K562 (cell line): ENCODE measurements at regions not wholly inside any gene's neighbourhood (a gene's known extent, or its start where the extent isn't known, plus 50 kb on each side); places are given as distances from the start of the nearest gene placed in this dataset.

ENCODE experiments used
- ATAC-seq: fragments of 200-7000 bp; cut with Tn5 transposase; 3 replicates; pipeline ENCODE4 v1.9.1; 2020; ENCODE audit warnings: moderate library complexity
- BruUV-seq: library from RNA; stranded (reverse); fragments of 400-500 nt; replicated peaks from 2 replicates; lab custom pipeline; 2021; lab: Mats Ljungman, UMichigan
- CTCF ChIA-PET: fragments of 300-600 bp; formaldehyde crosslinking; extraction: SDS; loops from one replicate; lab custom pipeline; 2021; ENCODE audit warnings: low intra/inter-chr PET ratio; lab: Yijun Ruan, JAX
- POLR2A ChIA-PET: fragments of 300-600, 350-650 bp; sonication (Branson Sonifier 250); formaldehyde crosslinking; extraction: SDS; loops from one replicate; lab custom pipeline; 2021; ENCODE audit warnings: antibody characterized with exemption, inconsistent platforms; lab: Yijun Ruan, JAX
- DNase-seq, 4 experiments: peaks; one replicate each; pipeline versions ENCODE4 v3.0.0 to v3.0.0-alpha.2; 2011 to 2018; ENCODE audit warnings: low spot score in 3 of 4, mixed read lengths in 3 of 4; ENCODE audit errors: extremely low read depth in 1 of 4
- FAIRE-seq: peaks from 2 replicates; lab custom pipeline; 2011; peaks lifted over from hg19 to GRCh38; lab: Jason Lieb, UNC
- H2AFZ ChIP-seq: 2 replicates; pipeline ENCODE4 v1.6.0; 2011; ENCODE audit warnings: low read depth, low read length, control low read depth, inconsistent platforms
- H3K27ac ChIP-seq: fragments of 200-600 bp; 3 replicates; pipeline ENCODE4 v1.8.0; 2011; ENCODE audit warnings: low read depth, mild to moderate bottlenecking, control low read depth, inconsistent platforms, low read length, moderate library complexity, mixed read lengths; ENCODE audit errors: extremely low read depth
- H3K27me3 ChIP-seq, 2 experiments: fragments of 300-600 bp in 1 of 2; 2 replicates in 1 of 2; 3 replicates in 1 of 2; pipeline versions ENCODE4 v1.6.0 to v1.8.0; 2011; ENCODE audit warnings: inconsistent platforms in 2 of 2, low read length in 2 of 2, mild to moderate bottlenecking in 1 of 2, mixed read lengths in 1 of 2, moderate library complexity in 1 of 2; ENCODE audit not compliant: control insufficient read depth in 2 of 2, insufficient read depth in 2 of 2
- H3K36me3 ChIP-seq: fragments of 300-600 bp; 3 replicates; pipeline ENCODE4 v1.8.0; 2011; ENCODE audit warnings: mild to moderate bottlenecking, low read length, inconsistent platforms; ENCODE audit not compliant: control insufficient read depth, insufficient read depth
- H3K4me1 ChIP-seq, 2 experiments: fragments of 200-600 bp in 1 of 2; replicated peaks in 1 of 2; 2 replicates in 1 of 2; 3 replicates in 1 of 2; pipeline versions ENCODE4 v1.5.1 to v1.8.0; 2011; ENCODE audit warnings: inconsistent platforms in 2 of 2, low read length in 2 of 2, mild to moderate bottlenecking in 1 of 2, mixed read lengths in 1 of 2, moderate library complexity in 1 of 2; ENCODE audit not compliant: control insufficient read depth in 2 of 2, insufficient read depth in 2 of 2
- H3K4me2 ChIP-seq: 2 replicates; pipeline ENCODE4 v1.6.1; 2011; ENCODE audit warnings: low read length, control low read depth, inconsistent platforms, mixed read lengths; ENCODE audit not compliant: insufficient read depth
- H3K4me3 ChIP-seq: fragments of 200-600 bp; sonication (generic), shearing (Covaris generic); 2 replicates; pipeline ENCODE4 v1.5.1; 2016; ENCODE audit warnings: control low read depth, inconsistent platforms
- H3K79me2 ChIP-seq: fragments of 200-600 bp; 3 replicates; pipeline ENCODE4 v1.8.0; 2011; ENCODE audit warnings: low read length, inconsistent platforms; ENCODE audit not compliant: control insufficient read depth, insufficient read depth
- H3K9ac ChIP-seq, 2 experiments: 2 replicates each; pipeline versions ENCODE4 v1.6.0 to v1.6.1; 2011; ENCODE audit warnings: low read depth in 2 of 2, low read length in 2 of 2, control low read depth in 1 of 2, inconsistent platforms in 1 of 2, mild to moderate bottlenecking in 1 of 2, mixed read lengths in 1 of 2; ENCODE audit not compliant: insufficient read depth in 1 of 2
- H3K9me1 ChIP-seq: one replicate; pipeline ENCODE4 v1.6.0; 2011; ENCODE audit warnings: inconsistent platforms, mild to moderate bottlenecking, low read length, moderate library complexity; ENCODE audit not compliant: control insufficient read depth, insufficient read depth
- H3K9me3 ChIP-seq: replicated peaks from 2 replicates; pipeline ENCODE4 v1.5.1; 2011; ENCODE audit warnings: low read depth, low read length, inconsistent platforms; ENCODE audit not compliant: control insufficient read depth, insufficient read depth
- H4K20me1 ChIP-seq: replicated peaks from 2 replicates; pipeline ENCODE4 v1.6.1; 2011; ENCODE audit warnings: low read length, inconsistent platforms, mixed read lengths; ENCODE audit not compliant: control insufficient read depth, insufficient read depth
- BACH1 ChIP-seq: fragments of 200-800 bp; sonication (Bioruptor generic); IDR thresholded peaks from 2 replicates; pipeline ENCODE4 v1.6.1; 2016; ENCODE audit warnings: missing genetic modification characterization, missing compliant biosample characterization
- BRD4 ChIP-seq: fragments of 200-600 bp; sonication (generic); IDR thresholded peaks from 2 replicates; pipeline ENCODE4 v1.6.1; 2017; ENCODE audit warnings: inconsistent platforms
- C11orf30 ChIP-seq: fragments of 450-650 bp; IDR thresholded peaks from 2 replicates; pipeline ENCODE4 v1.6.1; 2016; ENCODE audit warnings: low read depth, mild to moderate bottlenecking
- DIDO1 ChIP-seq: fragments of 450-650 bp; IDR thresholded peaks from 2 replicates; pipeline ENCODE4 v1.6.1; 2016; ENCODE audit warnings: low read depth, missing biosample characterization, missing genetic modification characterization
- MAFG ChIP-seq: fragments of 450-650 bp; conservative IDR thresholded peaks from 2 replicates; pipeline ENCODE4 v1.6.1; 2016; ENCODE audit warnings: missing genetic modification characterization, missing compliant biosample characterization
- MAFK ChIP-seq: IDR thresholded peaks from 2 replicates; pipeline ENCODE4 v1.6.1; 2011; ENCODE audit warnings: low read length, improper control_type of control experiment
- TBP ChIP-seq: optimal IDR thresholded peaks from 2 replicates; pipeline ENCODE3; 2011; ENCODE audit warnings: low read depth, low read length, improper control_type of control experiment
- ZFP1 ChIP-seq: fragments of 450-650 bp; formaldehyde crosslinking; IDR thresholded peaks from 2 replicates; pipeline ENCODE4 v1.4.0; 2020; ENCODE audit warnings: mild to moderate bottlenecking, mixed read lengths
- ZNF316 ChIP-seq: fragments of 450-650 bp; IDR thresholded peaks from 2 replicates; pipeline ENCODE4 v1.6.1; 2016
- ZNF589 ChIP-seq: fragments of 200-800 bp; sonication (Bioruptor generic); IDR thresholded peaks from 2 replicates; pipeline ENCODE4 v1.6.1; 2016; ENCODE audit warnings: low read depth, missing genetic modification characterization, missing compliant biosample characterization
- ZZZ3 ChIP-seq: fragments of 450-650 bp; IDR thresholded peaks from 2 replicates; pipeline ENCODE4 v1.6.1; 2016; ENCODE audit warnings: antibody characterized with exemption, mild to moderate bottlenecking, moderate library complexity
- WGBS: fragments of 100-300 bp; shearing (Covaris generic); methylation state at CpG from one replicate; pipeline ENCODE4 v1.1.6; 2016; ENCODE audit warnings: low coverage, mixed read lengths; ENCODE audit not compliant: insufficient coverage; ENCODE audit errors: missing lambda C conversion rate; 5-methylcytosine and 5-hydroxymethylcytosine counted together
- in situ Hi-C: fragments of 300-500 bp; cut with MboI; formaldehyde crosslinking; loops from 4 replicates; pipeline ENCODE4 v1.15.0; 2018; ENCODE audit warnings: inconsistent platforms, mixed read lengths
- intact Hi-C: fragments of 100-400 bp; cut with micrococcal nuclease; formaldehyde crosslinking; loops from 2 replicates; pipeline ENCODE4 v1.14.2; 2022
- TF ChIP-seq, protein P1 (sequence below): fragments of 250-450 bp; sonication (Bioruptor Pico); IDR thresholded peaks from 2 replicates; pipeline ENCODE4 v1.4.0; 2020; ENCODE audit warnings: mild to moderate bottlenecking
- TF ChIP-seq, protein P2 (sequence below): fragments of 450-650 bp; IDR thresholded peaks from 2 replicates; pipeline ENCODE4 v1.6.1; 2017; ENCODE audit warnings: mild to moderate bottlenecking, moderate library complexity

DNA sequence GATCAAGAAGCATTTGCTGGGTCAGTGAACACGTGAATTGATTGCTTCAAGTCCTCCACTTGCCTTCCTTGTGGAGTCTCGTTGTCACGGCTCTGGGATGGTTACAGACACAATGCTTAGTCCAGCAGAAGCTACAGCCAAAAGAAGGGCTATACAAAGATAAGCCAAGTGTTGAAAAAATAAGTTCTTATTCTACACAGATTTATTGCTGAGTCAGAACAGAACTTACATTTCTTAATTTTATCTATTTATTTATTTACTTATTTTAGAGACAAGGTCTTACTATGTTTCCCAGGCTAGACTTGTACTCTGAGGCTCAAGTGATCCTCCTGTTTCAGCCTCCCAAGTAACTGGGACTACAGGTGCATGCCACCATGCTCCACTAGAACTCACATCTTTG is 199.0 kb downstream of the MYLK4 start:
- no peak for TF ChIP-seq ZNF589 (CRISPR knock-in tag)
- TF ChIP-seq BACH1 (tag): no peak
- peak; percentile 50; the same call in 1 of the 2 replicates for TF ChIP-seq MAFK
- TF ChIP-seq DIDO1: no peak
- TF ChIP-seq, protein P1, sequence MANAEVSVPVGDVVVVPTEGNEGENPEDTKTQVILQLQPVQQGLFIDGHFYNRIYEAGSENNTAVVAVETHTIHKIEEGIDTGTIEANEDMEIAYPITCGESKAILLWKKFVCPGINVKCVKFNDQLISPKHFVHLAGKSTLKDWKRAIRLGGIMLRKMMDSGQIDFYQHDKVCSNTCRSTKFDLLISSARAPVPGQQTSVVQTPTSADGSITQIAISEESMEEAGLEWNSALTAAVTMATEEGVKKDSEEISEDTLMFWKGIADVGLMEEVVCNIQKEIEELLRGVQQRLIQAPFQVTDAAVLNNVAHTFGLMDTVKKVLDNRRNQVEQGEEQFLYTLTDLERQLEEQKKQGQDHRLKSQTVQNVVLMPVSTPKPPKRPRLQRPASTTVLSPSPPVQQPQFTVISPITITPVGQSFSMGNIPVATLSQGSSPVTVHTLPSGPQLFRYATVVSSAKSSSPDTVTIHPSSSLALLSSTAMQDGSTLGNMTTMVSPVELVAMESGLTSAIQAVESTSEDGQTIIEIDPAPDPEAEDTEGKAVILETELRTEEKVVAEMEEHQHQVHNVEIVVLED (CRISPR knock-in tag): no peak
- no peak for TF ChIP-seq ZFP1 (CRISPR knock-in tag)
- peak; percentile 55 for TF ChIP-seq MAFG (tag)
- TF ChIP-seq TBP: no peak
- TF ChIP-seq ZZZ3: no peak
- TF ChIP-seq ZNF316: peak; percentile 79
- TF ChIP-seq, protein P2, sequence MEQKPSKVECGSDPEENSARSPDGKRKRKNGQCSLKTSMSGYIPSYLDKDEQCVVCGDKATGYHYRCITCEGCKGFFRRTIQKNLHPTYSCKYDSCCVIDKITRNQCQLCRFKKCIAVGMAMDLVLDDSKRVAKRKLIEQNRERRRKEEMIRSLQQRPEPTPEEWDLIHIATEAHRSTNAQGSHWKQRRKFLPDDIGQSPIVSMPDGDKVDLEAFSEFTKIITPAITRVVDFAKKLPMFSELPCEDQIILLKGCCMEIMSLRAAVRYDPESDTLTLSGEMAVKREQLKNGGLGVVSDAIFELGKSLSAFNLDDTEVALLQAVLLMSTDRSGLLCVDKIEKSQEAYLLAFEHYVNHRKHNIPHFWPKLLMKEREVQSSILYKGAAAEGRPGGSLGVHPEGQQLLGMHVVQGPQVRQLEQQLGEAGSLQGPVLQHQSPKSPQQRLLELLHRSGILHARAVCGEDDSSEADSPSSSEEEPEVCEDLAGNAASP: no peak
- peak; percentile 60; the same call in 1 of the 2 replicates for TF ChIP-seq C11orf30
- no peak for TF ChIP-seq BRD4
- TF ChIP-seq, all 486 proteins: peak for 4
- in situ Hi-C loops (no loop called here), intact Hi-C loops (no loop called here)
- H3K36me3 ChIP-seq: no peaks in the 10 kb centered on the region
- H3K4me1 ChIP-seq: no peaks in the 10 kb centered on the region
- no peaks in the 10 kb centered on the region for H3K9me1 ChIP-seq
- no peak for DNase-seq
- no peak overlapping the region for H3K4me2 ChIP-seq
- H3K9me3 ChIP-seq: no peaks in the 10 kb centered on the region
- ATAC-seq: no peak
- CTCF ChIA-PET: no interaction called here
- 0% methylated on average over 3 of the region's 3 CpGs for WGBS
- no peak overlapping the region for H3K4me3 ChIP-seq
- H4K20me1 ChIP-seq: no peaks in the 10 kb centered on the region
- no peak for FAIRE-seq
- peaks cover 0 to 17% of the 10 kb centered on the region in 2 experiments; a peak in 3 of 5 replicates for H3K27me3 ChIP-seq
- no peak overlapping the region for H2AFZ ChIP-seq
- POLR2A ChIA-PET: no interaction called here
- H3K27ac ChIP-seq: no peak overlapping the region
- no peaks in the 10 kb centered on the region for H3K79me2 ChIP-seq
- BruUV-seq: no TSS peak
- H3K9ac ChIP-seq: no peak overlapping the region
